Renal cortical epithelial cell (primary cell): ENCODE measurements at regions not wholly inside any gene's neighbourhood (a gene's known extent, or its start where the extent isn't known, plus 50 kb on each side); places are given as distances from the start of the nearest gene placed in this dataset.
A peak's percentile ranks its signal among the peaks of the same experiment; 100 is the strongest.
"Not testable (repeated sequence)": the region's sequence is repeated elsewhere in the genome, so short reads cannot be mapped to it uniquely, and the experiment has no call there.

ENCODE experiments used
- DNase-seq: peaks from one replicate; pipeline ENCODE4 v3.0.0-alpha.2; 2011; ENCODE audit warnings: low read depth

DNA sequence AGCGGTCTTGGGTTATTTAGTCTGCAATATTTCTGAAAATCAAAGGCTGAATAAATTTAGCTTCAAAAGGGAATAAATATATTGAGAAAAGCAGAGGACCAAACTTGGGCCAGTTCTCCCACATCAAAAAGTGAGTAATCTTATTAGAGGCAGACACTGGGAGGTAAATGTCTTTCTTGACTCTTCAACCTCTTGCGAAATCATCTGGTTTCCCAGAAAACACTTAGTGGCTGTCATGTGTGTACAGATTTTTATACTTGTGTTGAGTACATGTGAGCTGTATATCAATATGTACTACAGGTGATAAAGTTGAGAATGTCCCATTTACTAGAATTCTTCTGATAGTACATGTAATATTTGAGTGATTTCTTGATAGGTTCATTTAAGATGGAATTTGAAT lies 454.9 kb downstream of the PRR16 start:
- DNase-seq = peak; percentile 67

DNA sequence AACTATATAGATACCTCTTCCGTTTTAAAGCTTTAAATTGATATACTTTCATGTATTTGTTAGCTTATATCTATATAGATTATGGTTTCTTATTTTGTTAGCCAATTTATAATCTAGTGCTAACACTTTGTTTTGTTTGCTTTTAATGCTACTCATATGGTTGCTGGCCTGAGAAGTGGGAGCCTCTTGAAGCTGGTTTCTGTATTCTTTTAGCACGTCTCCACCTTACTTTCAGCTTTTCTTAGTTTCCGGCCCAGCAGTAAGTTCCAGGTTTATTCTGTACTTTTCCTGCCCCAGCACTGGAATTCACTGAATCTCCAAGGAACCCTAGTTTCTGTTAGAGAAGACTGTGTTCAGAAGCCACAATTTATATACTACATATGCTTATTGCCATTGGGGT lies 458.9 kb downstream of the PRR16 start:
- DNase-seq = no peak

DNA sequence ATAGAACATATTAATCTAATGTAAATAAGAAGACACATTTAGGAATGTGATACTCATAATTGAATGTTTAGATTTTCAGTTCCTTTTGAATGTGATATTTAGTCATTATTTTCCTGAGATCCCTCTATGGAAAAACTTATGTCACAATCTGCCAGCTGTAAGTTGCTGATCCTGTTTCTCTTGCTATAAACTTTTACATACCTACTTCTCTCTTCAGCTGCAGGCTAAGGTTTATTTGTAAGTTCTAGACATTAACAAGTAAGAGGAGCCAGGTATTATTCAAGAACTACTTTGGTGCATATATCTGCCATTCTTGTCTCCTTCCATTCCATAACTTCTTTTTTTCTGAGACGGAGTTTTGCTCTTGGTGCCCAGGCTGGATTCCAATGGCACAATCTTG lies 462.4 kb downstream of the PRR16 start:
- no peak for DNase-seq

DNA sequence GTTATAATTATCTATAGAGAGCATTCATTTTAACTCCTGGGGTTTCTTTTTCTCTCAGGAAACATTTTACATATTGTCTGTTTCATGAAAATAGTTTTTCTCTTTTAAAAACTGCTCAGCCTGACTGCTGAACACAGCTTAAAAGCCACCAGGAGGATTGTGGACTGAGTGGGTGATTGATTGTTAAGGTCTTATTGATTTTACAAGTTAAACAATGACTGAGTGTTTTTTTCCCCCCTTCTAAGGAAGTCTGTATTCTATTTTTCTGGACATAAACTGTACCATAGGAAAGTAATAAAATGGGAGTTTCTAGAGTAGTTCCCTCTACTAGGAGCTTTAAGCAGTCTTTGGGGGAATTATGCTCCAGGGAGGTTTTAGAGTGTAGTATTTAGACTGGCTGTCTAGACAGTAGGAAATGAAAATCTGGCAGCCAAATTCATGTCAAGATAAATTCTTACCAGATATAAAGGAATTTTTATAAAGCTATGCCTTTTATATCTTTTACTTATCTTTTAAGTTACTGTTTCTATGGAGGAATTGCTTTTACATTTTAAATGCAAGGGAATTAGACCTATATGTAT lies 463.9 kb downstream of the PRR16 start:
- DNase-seq = no peak

DNA sequence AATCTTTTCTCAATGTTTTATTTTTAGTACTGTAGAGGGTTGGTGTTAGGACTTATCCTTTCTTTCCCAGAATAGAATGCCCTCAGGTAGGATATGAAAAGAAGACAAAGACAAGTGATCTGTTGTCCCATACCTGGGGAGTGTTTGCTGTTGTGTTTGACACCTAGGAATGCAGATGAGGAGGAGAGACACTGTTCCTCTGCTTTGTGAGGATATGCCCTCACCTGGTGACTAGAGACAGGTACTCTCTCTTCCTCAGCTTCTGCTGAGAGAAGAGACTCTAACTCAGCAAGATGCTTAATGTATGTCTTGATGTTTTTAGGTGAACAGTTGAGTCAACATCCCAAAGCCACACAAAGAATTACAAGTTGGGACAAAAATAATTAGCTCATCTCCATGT lies 468.4 kb downstream of the PRR16 start:
- no peak for DNase-seq

DNA sequence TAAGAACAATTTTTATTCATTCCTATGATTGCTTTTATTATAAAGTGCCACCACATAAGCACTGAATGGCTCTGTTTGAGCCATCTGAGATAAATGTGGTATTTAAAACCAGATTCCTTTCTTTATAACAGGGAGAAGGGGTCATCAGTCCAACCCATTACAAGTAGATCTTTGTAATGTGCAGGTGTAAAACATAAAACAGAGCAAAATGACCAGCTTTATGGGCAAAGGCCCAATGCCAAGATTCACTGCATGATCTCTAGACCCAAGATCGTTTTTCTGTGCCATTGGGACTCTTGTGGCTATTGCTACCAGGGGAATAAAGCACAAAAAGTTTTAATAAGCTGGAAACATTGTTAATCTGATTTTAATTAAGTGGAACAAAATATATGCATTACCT lies 469.9 kb downstream of the PRR16 start:
- no peak for DNase-seq

DNA sequence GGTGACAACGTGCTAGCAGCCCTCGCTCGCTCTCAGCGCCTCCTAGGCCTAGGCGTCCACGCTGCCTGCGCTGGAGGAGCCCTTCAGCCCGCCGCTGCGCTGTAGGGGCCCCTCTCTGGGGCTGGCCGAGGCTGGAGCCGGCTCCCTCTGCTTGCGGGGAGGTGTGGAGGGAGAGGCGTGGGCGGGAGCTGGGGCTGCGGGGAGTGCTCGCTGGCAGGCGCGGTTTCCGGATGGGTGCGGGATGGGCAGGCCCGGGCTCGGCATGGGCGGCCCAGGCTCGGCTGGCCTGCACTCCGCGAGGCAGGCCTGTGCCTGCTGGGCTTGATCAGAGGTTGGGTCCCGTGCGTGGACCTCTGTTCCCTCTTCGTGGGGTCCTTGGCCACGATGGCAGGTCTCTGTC lies 472.6 kb downstream of the PRR16 start:
- no peak for DNase-seq

DNA sequence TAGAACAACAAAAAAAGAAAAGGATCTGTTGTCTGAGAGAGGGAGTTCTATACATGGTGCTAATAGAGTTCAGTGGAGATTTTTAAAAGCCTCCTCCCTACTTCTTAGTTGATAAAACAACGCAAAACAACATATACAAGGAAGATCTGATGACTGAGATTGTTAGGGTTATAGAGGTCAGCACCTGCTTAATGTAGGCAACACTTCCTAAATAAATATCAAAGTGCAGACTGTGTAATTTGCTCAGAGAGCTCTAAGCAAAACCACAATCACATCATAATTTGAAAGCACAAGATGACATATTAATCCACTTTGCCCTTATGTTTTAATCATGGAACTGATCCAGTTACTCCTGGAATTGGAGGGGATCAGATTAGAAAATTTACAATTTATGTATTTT lies 474.5 kb downstream of the PRR16 start:
- no peak for DNase-seq

DNA sequence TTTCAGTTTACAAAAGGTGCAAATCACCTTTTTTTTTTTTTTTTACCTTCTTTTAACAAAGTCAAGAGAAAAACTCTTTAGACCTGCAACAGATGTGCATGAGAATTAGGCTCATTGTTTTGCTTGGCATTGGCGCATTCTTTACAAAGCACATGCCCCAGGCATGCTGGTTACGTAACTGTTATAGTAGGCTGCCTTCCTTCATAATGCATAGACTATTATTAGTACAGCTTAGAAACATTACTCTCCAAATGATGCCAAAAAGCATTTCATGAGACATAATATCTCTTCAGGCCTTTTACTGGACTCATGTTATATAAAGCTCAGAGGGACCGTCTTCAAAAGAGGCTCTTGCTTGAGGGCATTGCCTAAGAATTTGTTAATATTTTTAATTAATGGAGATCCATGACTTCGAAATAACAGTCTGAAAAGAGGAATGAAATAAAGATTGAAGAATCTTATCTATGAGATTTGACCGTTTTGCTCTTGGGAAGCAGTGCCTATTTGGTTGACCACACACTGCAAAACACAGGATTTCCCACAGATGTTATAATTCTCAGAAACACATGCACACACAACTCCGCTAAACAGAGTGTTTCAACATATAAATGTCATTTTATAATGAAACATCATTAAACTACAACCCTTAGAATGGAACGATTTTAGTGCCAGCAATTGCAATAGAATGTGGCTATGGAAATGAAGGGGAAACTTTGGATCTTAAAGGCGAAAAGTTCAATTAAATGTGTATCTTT lies 478.7 kb downstream of the PRR16 start:
- peak; percentile 67 for DNase-seq

DNA sequence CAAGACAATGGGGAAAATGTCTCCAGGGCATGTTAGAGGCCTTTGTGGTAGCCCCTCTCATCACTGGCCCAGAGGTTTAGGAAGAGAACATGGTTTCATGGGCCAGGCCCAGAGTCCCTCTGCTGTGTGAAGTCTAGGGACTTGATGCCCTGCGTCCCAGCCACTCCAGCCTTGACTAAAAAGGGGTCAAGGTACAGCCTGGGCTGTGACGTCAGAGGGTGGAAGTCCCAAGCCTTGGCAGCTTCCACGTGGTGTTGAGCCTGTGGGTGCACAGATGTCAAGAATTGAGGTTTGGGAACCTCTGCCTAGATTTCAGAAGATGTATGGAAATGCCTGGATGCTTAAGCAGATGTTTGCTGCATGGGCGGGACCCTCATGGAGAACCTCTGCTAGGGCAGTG lies 485.5 kb downstream of the PRR16 start:
- DNase-seq = not testable (repeated sequence)

DNA sequence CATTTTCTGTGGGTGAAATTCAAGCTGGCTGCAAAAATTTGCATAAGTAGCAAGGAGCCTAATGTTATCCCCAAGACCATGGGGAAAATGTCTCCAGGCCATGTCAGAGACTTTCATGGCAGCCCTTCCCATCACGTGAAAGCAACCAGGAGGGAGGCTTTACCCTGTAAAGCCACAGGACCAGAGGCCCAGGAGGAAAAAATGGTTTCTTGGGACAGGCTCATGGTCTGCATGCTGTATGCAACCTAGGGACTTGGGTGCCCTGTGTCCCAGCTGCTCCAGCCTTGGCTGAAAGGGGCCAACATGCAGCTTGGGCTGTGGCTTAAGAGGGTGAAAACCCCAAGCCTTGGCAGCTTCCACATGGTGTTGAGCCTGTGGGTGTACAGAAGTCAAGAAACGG lies 489.3 kb downstream of the PRR16 start:
- not testable (repeated sequence) for DNase-seq

DNA sequence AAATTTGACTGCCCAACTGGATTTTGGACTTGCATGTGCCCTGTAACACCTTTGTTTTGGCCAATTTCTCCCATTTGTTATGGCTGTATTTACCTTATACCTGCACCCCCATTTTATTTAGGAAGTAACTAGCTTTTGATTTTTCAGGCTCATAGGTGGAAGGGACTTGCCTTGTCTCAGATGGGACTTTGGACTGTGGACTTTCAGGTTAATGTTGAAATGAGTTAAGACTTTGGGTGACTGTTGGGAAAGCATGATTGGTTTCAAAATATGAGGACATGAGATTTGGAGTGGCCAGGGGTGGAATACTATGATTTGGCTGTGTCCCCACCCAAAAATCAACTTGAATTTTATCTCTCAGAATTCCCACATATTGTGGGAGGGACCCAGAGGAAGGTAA lies 490.2 kb downstream of the PRR16 start:
- DNase-seq = no peak

DNA sequence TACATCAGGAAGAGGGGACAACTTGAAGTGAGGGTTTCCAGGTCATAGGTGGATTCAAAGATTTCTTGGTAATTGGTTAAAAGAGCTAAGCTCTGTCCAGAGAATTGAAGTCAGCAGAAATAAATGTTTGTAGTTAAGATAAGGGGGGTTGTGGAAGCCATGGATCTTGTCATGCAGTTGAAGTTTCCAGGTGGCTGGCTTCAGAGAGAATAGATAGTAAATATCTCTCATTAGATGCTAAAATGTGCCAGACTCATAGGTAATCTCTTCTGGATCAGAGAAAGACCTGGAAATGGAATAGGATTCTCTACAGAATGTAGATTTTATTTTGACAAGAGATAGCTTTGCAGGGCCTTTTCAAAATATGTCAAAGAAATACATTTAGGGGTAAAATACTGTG lies 491.7 kb downstream of the PRR16 start:
- no peak for DNase-seq

DNA sequence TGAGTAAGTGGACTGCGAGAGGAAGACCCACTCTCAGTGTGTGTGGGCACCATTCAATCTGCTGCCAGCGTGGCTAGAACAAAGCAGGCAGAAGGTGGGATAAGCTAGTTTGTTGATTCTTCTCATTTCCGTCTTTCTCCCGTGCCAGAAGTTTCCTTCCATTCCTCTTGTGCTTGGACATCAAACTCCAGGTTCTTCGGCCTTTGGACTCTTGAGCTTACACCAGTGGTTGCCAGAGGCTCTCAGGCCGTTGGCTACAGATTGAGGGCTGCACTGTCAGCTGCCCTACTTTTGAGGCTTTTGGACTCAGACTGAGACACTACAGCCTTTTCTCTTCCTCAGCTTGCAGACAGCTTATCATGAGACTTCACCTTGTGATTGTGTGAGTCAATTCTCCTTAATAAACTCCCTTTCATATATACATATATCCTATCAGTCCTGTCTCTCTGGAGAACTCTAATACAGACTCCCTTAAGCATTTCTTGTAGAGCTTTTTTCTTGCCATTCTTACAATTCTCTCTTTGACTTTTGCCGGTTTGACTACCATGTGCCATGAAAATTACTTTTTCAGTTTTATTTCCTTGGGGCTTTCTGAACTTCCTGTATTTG lies 494.9 kb downstream of the PRR16 start:
- no peak for DNase-seq

DNA sequence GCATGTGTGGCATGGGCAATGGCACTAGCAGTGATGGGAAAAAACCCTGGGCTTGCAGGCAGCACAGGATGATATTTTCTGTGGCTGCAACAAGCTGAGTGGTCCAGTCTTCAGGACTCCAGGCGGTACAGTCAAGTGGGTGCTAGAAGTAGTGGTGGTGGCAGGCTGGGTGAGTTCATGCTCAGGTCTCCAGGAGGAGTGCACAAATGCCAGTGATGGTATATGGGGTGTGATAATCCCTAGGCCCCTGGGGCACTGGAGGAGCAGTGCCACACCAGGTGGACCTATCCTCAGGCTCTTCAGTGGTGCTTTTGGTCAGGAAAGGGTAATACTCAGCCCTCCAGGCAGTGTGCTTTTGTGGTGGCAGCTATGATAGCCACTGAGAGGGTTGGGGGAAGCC lies 496.4 kb downstream of the PRR16 start:
- DNase-seq = no peak

DNA sequence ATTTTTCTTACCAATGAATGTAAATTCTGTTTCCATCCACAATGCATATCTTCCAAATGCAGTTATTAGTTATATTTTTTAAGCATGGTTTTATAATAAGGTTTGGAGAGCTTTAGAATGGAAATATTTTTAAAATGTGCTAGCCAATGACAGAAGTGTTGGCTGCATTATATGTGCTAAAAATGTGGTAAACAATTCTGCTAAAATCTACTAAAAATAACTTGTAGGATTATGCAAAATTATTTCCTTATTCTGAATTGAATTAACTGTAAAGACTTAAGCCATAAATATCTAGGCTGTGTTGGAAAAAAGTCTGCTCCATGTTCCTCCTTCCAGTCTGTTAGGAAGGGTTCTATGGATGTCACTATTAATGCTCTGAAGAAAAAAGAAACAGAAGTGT lies 503.3 kb downstream of the PRR16 start:
- DNase-seq = no peak

DNA sequence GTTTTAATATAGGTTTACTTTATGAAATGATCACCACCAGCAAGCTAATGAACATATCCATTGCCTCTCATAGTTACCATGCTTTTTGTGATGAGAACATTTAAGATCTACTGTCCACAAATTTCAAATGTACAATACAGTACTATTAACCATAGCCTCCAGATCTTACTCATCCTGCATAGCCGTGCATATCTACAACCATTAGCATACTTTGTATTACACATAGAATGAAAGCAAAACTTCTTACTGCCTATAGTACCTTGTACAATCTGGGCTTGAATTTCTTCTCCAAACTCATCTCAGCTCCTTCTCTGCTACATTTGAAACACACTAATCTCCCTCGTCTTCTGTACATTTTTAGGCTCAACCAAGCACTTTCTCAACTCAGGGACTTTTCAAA lies 510.6 kb downstream of the PRR16 start:
- DNase-seq = no peak

DNA sequence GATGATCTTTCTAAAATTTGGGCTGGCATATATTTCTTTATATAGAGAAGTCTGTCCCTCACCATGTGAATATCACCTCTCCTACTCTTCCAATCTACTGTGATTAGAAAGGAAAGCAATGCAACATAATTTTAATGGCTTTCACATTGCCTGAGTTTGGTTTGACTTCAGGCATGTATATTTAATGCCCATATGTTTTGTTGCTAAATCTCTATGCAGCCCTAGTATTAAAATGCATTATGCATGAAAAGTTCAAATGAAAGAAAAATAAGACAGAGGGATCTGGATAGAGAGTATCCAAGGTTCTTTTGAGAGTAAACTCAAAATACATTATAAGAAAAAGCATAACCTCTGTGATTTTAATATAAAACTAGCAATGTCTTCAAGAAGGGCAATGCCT lies 518.3 kb downstream of the PRR16 start:
- DNase-seq = no peak

DNA sequence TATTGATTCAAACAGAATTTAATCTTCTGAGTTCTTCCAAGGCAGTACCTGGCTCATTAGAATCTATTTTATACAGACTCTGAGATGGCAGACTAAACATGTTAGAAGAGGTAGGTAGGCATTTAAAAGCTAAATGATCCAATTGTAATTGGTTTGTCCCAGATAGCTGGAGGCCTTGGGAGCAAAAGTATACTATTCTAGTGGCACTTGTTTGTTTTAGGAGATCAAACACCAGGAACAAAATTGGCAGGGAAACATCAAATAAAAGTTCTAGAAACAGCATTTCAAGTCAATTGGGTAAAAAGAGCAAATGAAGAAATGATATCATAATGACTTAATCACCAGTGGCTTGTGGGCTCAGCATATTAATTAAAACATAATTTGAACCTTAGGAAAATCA lies 521.4 kb downstream of the PRR16 start:
- DNase-seq = no peak

DNA sequence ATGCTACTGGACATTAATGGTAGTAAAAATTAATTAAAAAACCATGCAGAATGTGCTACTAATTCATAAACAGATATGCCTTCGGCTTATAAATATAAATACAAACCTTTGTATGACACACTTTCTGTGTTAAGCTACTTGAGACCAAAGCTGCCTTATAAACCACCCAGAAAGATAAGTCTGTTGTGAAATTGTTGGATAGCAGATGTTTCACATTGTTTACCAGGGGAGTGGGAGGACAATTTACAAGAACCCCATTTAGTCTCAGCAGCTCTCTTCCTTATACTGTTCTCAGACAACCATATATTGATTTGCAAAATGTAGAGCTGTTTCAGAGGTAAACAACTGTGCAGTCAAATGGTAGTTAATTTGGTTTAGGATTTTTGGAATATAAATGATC lies 524.4 kb downstream of the PRR16 start:
- no peak for DNase-seq

DNA sequence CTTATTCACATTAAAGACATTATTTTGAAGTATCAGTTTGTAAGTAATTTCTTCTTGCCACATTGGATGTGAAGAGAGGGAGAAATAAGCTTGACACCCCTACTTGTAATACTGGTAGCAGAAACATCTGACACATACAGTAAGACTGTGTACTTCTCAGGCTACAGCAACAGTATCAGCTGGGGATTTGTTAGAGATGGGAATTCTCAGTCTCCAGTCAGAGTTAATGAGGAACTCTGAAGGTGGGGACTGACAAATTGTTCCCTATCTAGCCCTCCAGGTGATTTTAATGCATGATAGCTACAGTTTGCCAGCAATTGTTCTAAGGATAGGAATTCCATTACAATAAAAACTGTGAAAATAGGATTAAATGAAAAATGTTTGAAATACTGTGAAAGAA lies 524.8 kb downstream of the PRR16 start:
- DNase-seq = no peak

DNA sequence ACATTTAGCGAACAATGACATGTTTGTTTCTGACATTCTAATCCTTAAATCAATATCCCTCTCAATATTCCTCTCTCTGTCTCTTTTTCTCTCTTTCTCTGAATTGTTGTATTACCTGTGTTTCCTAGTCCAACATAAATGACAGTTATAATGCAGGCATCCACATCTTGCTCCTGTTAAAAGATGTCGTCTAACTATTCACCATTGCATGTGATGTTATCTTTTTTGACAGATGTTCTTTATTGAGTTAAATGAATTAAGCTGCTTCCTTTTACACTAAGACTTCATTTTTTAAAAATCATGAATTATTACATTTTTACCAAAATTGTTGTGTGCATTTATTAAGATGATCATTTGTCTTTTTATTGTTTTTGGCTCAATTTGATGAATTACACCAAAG lies 527.5 kb downstream of the PRR16 start:
- DNase-seq = no peak

DNA sequence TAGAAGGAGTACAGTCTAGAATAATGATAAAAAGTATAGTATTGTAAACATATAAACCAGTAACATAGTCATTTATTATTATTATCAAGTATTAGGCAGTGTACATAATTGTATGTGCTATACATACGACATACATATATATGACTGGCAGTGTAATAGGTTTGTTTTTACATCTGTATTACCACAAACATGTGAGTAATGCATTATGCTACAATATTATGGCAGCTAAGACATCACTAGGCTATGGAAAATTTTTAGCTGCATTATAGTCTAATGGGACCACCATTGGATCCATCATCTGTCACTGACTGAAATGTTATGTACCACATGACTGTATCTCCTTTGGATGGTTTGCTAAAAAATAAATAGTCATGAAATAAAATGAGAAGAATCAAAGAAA lies 530.0 kb downstream of the PRR16 start:
- no peak for DNase-seq

DNA sequence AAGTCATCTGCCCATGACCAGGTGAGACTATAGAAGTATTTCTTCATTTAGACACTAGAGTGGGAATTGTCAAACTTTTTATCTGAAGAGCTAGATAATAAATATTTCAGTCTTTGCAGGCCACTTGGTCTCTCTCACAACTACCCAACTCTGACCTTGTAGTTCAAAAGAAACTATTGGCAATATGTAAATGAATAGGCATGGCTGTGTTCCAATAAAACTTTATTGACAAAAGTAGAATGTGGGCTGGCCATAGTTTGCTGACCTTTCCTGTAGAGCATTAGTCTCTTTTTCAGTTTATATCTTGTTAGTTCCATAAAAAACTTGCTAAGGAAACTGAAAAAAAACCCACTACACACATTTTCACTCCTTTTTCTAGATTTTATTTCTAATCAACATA lies 535.5 kb downstream of the PRR16 start:
- no peak for DNase-seq
